CMK (cell line): ENCODE measurements at regions not wholly inside any gene's neighbourhood (a gene's known extent, or its start where the extent isn't known, plus 50 kb on each side); places are given as distances from the start of the nearest gene placed in this dataset.
"Not testable (repeated sequence)": the region's sequence is repeated elsewhere in the genome, so short reads cannot be mapped to it uniquely, and the experiment has no call there.

Experiments
- DNase-seq: peaks from one replicate; pipeline ENCODE4 v3.0.0-alpha.2; 2010; ENCODE audit warnings: low read depth

GRCh38 chr12:25876383-25877045, 82.0 kb upstream of the RASSF8 start:
- DNase-seq, result no peak

- DNase-seq, result no peak
Observed at GRCh38 chr12:25877446-25877845, 81.0 kb upstream of the RASSF8 start.

- no peak for DNase-seq
Observed at GRCh38 chr12:25882266-25882665, 76.2 kb upstream of the RASSF8 start.

DNA sequence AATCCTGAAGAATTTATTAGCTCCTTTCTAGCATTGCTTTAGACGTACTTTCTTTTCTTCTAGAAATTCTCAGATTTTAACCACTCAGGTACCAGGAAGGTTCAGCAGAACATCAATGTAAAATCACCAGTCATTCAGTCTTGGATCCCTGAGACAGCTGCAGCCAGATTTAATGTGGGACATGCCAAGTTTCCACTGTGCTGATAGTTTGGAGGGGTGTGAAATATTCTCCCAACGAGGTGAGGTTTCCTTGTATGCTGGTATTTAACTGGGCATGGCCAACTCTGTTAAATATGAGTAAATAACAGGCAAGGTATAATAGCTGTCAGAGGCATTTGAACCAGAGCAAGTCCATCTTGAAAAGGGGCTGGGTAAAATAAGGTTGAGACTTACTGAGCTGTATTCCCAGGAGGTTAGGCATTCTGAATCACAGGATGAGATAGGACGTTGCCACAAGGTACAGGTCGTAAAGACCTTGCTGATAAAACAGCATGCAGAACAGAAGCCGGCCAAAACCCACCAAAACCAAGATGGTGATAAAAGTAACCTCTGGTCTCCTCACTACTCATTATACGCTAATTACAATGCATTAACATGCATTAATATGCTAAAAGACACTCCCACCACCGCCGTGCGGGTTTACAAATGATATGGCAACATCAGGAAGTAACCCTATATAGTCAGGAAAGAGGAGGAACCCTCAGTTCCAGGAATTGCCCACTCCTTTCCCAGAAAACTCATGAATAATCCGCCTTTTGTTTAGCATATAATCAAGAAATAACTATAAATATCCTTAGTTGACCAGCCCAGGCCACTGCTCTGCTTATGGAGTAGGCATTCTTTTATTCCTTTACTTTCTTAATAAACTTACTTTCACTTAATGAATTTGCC, 75.2 kb upstream of the RASSF8 start:
- DNase-seq, result no peak

GRCh38 chr12:25884024-25884919, 74.2 kb upstream of the RASSF8 start:
- no peak for DNase-seq

DNA sequence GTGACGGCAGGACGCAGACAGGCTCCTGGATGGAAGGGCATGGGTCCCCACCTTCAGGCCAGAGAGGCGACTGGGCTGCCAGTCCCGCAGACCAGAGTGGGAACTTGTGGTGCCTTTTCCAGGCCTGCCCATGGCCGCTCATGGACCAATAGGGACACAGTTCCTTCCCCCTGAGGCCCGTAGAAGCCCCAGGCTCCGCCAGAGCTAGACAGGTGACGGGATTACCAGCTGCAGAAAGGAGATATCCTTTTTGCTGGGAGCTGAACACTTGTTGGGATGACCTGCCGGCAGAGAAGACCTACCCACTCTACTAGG, 73.6 kb upstream of the RASSF8 start:
- no peak for DNase-seq

DNA sequence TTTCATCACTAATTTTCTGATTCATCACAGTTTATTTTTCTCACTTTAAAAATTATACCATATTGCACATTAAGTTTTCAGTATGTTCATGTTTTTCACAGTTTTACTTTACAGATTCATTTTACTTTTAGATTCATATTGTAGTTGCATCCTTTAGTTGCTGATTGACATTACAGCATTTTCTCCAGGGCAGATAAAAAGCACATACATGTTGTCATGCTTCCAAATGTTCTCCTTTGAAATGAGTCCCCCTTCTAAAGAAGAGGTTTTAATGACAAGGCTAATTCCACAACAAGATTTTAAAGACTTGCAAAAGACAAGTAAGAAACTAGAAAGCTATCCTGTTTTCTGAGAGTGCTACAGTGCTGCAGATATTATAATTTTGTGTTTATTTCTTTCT, 72.1 kb upstream of the RASSF8 start:
- DNase-seq, result no peak

GRCh38 chr12:25887367-25887766, 71.1 kb upstream of the RASSF8 start:
- no peak for DNase-seq

- no peak for DNase-seq
Observed at GRCh38 chr12:25889185-25889584, 69.3 kb upstream of the RASSF8 start.

DNA sequence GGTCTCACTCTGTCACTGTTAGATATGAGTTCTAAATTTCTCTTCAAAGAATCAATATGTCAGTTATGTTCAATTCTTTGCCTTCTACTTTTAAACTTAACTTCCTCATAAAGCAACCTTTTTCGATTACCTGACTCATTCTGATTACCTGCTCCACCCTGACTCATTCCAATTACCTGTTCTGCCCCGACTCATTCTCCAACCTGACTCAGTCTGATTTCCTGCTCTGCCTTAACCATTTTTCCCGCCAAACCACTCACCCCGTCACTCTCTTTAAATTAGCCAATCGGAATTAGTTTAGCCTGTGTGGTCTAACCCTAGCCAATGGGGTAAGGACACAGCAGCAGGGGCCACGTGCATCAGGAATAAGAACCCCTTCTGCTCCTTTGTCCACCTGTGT, 67.4 kb upstream of the RASSF8 start:
- not testable (repeated sequence) for DNase-seq

- DNase-seq, result no peak
Observed at GRCh38 chr12:25894759-25895158, 63.7 kb upstream of the RASSF8 start.

GRCh38 chr12:25896981-25897380, 61.5 kb upstream of the RASSF8 start:
- DNase-seq, result no peak

GRCh38 chr12:25903603-25904245, 54.8 kb upstream of the RASSF8 start:
- no peak for DNase-seq

DNA sequence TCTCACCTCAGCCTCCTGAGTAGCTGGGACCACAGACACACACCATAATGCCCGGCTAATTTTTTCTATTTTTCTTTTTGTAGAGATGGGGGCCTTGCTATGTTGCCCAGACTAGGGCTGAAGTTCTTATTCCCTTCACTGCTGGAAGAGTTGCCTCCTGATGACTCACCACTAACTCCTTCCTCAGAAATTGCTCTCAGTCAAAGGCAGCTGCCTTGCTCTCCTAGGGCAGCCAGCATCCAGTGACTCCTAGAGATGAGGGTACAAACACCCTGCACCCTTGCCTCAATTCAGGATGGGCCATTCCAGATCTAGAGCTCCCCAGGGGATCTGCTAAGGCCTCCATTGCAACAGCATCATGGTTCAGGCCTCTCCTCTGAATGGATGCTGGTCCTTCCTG, 54.0 kb upstream of the RASSF8 start:
- no peak for DNase-seq

DNA sequence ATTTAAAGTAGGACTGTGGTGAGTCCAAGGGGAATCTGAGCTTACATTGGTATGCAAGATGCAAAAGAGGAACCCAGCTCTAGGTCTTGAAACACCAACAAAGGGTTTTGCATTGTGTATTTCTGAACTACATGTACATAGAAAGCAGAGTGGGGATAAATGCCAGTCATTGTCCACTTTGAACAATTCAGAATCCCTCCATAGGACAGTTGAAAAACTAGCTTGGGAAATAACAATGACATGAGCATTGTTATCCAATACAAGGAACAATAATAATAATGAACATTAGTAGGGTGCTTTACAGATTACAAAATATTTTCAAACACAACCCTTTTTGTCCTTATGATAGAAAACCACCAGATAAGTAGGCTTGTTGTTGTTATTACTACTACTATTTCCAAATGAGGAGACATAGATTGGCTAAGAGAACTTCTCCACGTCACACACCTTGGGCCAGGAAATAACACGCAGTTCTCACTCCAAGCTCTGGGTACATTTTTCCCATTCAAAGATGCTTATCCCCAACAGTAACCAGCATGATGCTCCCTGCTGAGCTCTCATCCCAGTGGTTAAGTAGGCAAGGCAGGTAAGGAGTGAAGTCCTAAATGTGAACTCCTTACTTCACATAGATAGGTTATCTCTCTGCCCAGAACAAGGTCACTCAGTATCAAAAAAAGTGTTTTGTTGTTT, 51.7 kb upstream of the RASSF8 start:
- no peak for DNase-seq
